Breast epithelium (tissue), 3 donors: ENCODE measurements at regions not wholly inside any gene's neighbourhood (a gene's known extent, or its start where the extent isn't known, plus 50 kb on each side); places are given as distances from the start of the nearest gene placed in this dataset.

Experiments used
- CTCF ChIP-seq, 3 donors: fragments of 450-650 bp; IDR thresholded peaks; one replicate each; pipeline ENCODE4 v1.5.1; 2016 to 2017; ENCODE audit warnings: antibody characterized with exemption in 3 of 3, mild to moderate bottlenecking in 3 of 3, moderate library complexity in 3 of 3
- POLR2A ChIP-seq: fragments of 450-650 bp; IDR thresholded peaks from one replicate; pipeline ENCODE4 v1.6.1; 2016; ENCODE audit warnings: antibody characterized with exemption, mild to moderate bottlenecking, moderate library complexity

DNA sequence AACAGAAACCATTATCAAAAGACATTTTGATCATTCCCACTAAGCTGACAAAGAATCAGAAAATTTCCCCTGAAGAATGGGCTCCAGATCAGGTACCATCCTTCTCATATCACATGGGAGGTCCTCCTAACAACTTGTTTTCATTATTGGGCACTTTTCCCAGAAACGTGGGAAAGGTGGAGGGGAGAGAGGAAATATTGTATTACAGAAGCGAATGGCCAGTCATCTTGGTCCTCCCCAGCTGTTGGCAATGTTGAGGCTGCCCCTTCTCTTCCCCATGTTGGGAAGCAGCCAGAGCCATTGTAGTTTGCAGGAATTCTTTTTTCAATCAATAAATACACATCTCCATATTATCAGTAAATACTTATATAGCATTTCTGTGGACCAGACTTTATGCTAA, 126.2 kb upstream of the ZNF608 start:
- TF ChIP-seq CTCF (IDR thresholded peaks at IDR 0.05), result no peak
- no peak for TF ChIP-seq POLR2A
